NT2/D1 (cell line): ENCODE measurements at regions not wholly inside any gene's neighbourhood (a gene's known extent, or its start where the extent isn't known, plus 50 kb on each side); places are given as distances from the start of the nearest gene placed in this dataset.

Experiments
- DNase-seq: peaks from one replicate; pipeline ENCODE4 v3.0.0-alpha.2; 2011; ENCODE audit warnings: low read depth, low spot score
- H3K27me3 ChIP-seq: 2 replicates; pipeline ENCODE4 v1.6.0; 2011; ENCODE audit warnings: mild to moderate bottlenecking; ENCODE audit not compliant: insufficient read length, insufficient read depth
- H3K36me3 ChIP-seq: 2 replicates; pipeline ENCODE4 v1.6.1; 2011; ENCODE audit warnings: mild to moderate bottlenecking, low read length, mixed read lengths; ENCODE audit not compliant: insufficient read depth, insufficient read length
- H3K4me1 ChIP-seq: 2 replicates; pipeline ENCODE4 v1.5.1; 2011; ENCODE audit not compliant: insufficient read depth, insufficient read length
- H3K4me3 ChIP-seq: 2 replicates; pipeline ENCODE4 v1.5.1; 2011; ENCODE audit warnings: low read depth; ENCODE audit not compliant: insufficient read length
- H3K9ac ChIP-seq: 2 replicates; pipeline ENCODE4 v1.6.0; 2011; ENCODE audit warnings: low read depth; ENCODE audit not compliant: insufficient read length
- H3K9me3 ChIP-seq: 2 replicates; pipeline ENCODE4 v1.5.1; 2011; ENCODE audit warnings: mild to moderate bottlenecking, low read length; ENCODE audit not compliant: insufficient read depth
- SUZ12 ChIP-seq: IDR thresholded peaks from 2 replicates; pipeline ENCODE4 v1.6.1; 2011; ENCODE audit not compliant: insufficient read length, insufficient read depth; ENCODE audit errors: extremely low read depth
- YY1 ChIP-seq: IDR thresholded peaks from 2 replicates; pipeline ENCODE4 v1.6.1; 2011; ENCODE audit not compliant: insufficient read length, insufficient read depth
- ZNF274 ChIP-seq: IDR thresholded peaks from 2 replicates; pipeline ENCODE4 v1.6.1; 2011; ENCODE audit warnings: mild to moderate bottlenecking, low read depth, low read length

DNA sequence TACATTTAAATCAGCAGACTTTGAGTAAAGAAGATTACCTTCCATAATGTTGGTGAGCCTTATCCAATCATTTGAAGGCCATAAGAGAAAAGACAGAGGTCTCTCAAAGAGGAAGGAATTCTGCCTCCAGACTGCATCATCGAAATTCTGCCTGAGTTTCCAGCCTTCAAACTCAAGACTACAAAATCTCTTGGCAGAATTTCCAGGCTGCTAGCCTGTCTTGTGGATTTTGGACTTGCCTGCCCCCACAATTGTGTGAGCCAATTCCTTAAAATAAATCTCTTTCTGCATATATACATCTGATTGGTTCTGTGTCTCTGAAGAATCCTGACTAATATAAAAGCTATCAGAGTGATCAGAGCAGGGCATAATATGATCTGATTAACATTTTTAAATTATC, 216.6 kb upstream of the CPHXL start:
- Histone ChIP-seq H3K4me1 (no peaks in the 10 kb centered on the region), H3K36me3 (no peaks in the 10 kb centered on the region), H3K27me3 (peaks cover 5% of the 10 kb centered on the region), H3K4me3 (no peak overlapping the region), H3K9me3 (no peaks in the 10 kb centered on the region), H3K9ac (no peak overlapping the region)
- no peak for DNase-seq
- TF ChIP-seq SUZ12 (no peak), YY1 (no peak), ZNF274 (no peak)

DNA sequence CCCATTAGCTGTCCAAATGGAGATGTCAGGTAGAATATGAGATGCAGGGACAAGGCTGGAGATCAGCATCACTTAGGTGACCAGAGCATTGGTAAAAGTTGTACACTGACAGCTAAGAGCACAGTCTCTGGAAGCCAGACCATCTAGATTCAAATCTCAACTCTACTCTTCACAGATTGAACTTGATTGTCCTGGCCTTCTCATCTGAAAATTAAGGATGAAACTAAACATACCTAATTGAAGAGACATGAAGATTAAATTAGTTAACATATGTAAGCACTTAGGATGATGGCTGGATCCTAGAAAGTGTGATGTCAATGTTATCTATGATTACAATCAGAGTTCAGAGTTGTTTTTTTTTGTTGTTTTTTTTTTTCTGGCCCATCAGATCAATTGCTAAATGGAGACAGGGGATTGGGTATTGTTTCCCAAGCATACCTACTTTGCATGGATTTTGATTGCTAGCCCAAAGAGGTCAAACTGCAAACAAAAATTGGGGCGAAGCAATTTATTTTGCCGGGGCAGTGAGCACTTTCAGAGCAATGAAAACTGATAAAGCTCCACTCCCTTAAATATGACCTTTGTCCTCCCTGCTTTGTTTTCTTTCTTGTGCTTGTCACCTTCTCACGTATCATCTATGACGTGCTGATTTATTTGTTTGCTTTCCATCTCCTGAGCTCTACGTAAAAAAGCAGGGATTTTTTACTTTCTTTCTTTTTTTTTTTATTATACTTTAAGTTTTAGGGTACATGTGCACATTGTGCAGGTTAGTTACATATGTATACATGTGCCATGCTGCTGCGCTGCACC, 217.6 kb upstream of the CPHXL start:
- Histone ChIP-seq H3K9ac (no peak overlapping the region), H3K36me3 (no peaks in the 10 kb centered on the region), H3K27me3 (peaks cover 2% of the 10 kb centered on the region), H3K9me3 (no peaks in the 10 kb centered on the region), H3K4me1 (no peaks in the 10 kb centered on the region), H3K4me3 (no peak overlapping the region)
- DNase-seq = no peak
- no peak for TF ChIP-seq SUZ12
- TF ChIP-seq ZNF274 = no peak
- no peak for TF ChIP-seq YY1

DNA sequence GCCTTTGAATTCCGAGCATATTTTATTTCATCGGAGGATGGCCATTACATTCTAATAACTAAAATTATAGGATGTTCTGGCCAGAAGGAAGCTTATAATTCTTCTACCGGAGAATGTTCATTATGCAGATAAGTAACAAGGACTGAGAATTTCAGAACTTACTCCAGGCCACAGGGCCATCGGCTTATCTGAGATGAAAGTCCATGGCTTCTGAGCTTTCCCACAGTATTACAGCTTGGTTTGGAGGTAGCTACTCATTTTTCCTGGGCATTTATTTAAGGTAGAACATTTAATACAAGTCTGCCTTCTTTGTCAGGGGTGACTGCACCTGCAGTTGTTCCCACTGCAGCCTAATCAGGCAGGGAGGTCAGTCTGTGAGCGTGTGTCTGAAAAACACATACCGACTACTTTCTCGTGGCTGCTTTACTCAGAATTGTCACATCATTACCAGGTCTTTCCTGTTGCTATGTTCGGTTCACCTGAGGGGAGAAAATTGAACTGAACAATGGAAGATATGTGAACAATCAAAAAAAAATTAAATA, 219.7 kb upstream of the CPHXL start:
- no peak for TF ChIP-seq ZNF274
- TF ChIP-seq SUZ12 = no peak
- TF ChIP-seq YY1 = no peak
- Histone ChIP-seq H3K9ac (no peak overlapping the region), H3K4me3 (no peak overlapping the region), H3K36me3 (no peaks in the 10 kb centered on the region), H3K4me1 (no peaks in the 10 kb centered on the region), H3K27me3 (no peaks in the 10 kb centered on the region), H3K9me3 (no peaks in the 10 kb centered on the region)
- DNase-seq = no peak

DNA sequence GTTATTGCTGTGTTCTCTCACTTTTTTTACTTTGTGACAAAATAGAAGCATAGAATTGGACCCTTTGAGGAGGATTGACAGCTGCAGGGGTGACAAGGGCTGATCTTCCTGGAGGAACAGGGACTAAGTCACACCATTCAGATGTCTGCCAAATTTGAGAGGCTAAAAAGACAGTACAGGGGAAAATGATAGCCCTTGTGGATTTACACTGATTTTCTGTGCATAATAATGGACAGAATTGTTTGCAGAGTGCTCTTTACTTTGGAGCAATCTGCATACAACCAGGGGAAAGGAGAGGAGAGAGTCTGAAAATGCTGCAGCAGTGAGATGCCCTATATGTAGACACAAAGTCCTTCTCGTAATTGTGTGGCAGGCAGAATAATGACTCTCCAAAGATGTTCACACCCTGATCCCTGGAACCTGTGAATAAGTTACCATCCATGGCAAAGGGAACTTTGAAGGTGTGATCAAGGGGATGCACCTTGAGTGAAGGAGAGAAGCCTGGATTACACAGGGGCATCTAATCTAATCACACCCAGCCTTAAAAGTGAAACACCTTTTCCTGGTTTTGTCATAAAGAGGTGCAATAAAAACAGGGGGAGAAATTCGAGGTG, 221.4 kb upstream of the CPHXL start:
- H3K9me3 ChIP-seq = no peaks in the 10 kb centered on the region
- H3K27me3 ChIP-seq = no peaks in the 10 kb centered on the region
- TF ChIP-seq ZNF274 (no peak), YY1 (no peak), SUZ12 (no peak)
- DNase-seq = no peak
- H3K4me1 ChIP-seq = no peaks in the 10 kb centered on the region
- no peak overlapping the region for H3K9ac ChIP-seq
- H3K36me3 ChIP-seq = no peaks in the 10 kb centered on the region
- no peak overlapping the region for H3K4me3 ChIP-seq

DNA sequence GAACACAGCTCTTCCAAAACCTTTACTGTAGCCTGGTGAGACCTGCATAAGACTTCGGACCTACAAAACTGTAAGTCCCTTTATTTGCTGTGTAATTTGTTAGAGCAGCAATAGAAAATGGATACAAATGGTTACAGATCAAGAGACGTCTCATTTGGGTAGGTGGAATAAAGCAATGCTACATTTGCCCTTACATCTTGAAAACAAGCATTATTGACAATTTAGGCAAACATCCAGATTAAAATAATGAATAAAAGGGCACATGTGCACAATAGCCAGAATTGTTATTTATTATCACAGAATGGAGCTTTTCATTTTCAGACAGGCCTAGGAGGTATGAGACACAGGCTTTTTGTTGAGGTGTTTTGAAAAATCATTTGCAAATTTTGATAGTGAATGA, 222.2 kb upstream of the CPHXL start:
- no peak for DNase-seq
- Histone ChIP-seq H3K27me3 (no peaks in the 10 kb centered on the region), H3K4me1 (no peaks in the 10 kb centered on the region), H3K4me3 (no peak overlapping the region), H3K9me3 (no peaks in the 10 kb centered on the region), H3K36me3 (no peaks in the 10 kb centered on the region), H3K9ac (no peak overlapping the region)
- no peak for TF ChIP-seq SUZ12
- TF ChIP-seq YY1 = no peak
- TF ChIP-seq ZNF274 = no peak

DNA sequence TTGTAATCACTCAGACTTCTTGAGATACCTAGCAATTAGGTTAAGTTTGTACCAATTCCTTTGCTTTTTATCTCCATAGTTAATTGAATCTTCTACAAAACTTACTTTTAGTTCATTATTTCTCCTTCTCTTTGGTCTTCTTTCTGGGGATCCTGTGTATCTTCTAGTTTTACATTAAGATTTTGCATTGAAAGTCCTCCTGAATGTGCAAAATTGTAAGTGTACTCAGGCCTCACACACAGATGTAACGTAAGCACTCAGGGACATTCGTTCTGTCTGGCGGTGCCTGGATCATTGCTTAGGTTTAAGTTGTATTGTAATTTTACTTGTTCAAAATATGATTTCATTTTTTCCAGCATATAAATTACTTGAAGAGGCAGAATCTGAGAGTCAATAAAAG, 222.6 kb upstream of the CPHXL start:
- H3K4me1 ChIP-seq = no peaks in the 10 kb centered on the region
- H3K4me3 ChIP-seq = no peak overlapping the region
- no peaks in the 10 kb centered on the region for H3K9me3 ChIP-seq
- no peak for TF ChIP-seq YY1
- TF ChIP-seq ZNF274 = no peak
- TF ChIP-seq SUZ12 = no peak
- H3K27me3 ChIP-seq = no peaks in the 10 kb centered on the region
- H3K9ac ChIP-seq = no peak overlapping the region
- DNase-seq = no peak
- no peaks in the 10 kb centered on the region for H3K36me3 ChIP-seq

DNA sequence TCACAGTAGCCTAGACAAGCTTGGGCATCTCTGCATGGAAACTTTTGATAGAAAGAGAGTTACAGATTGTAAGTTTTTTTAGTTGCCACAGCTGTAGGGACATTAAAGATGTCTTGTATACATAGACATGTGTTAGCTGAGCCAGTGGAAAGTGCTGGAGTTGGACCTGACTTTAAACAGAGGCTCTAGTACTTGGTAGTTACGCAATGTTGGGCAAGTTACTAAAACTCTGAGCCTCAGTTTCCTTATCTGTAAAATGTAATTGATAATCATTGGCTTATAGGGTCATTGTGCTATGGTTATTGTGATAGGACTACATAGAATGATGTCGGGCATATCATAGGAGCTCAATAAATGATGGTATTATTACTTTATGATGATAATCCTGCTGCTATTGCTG, 225.8 kb upstream of the CPHXL start:
- H3K4me3 ChIP-seq = no peak overlapping the region
- no peaks in the 10 kb centered on the region for H3K36me3 ChIP-seq
- TF ChIP-seq ZNF274 = no peak
- no peak for TF ChIP-seq SUZ12
- no peak for TF ChIP-seq YY1

More for the DNA sequence above, 225.8 kb upstream of the CPHXL start:
- Histone ChIP-seq H3K27me3 (no peaks in the 10 kb centered on the region), H3K9ac (no peak overlapping the region), H3K9me3 (no peaks in the 10 kb centered on the region), H3K4me1 (no peaks in the 10 kb centered on the region)
- no peak for DNase-seq
